GM19463 (cell line): ENCODE measurements at regions not wholly inside any gene's neighbourhood (a gene's known extent, or its start where the extent isn't known, plus 50 kb on each side); places are given as distances from the start of the nearest gene placed in this dataset.

Source experiments
- ATAC-seq: cut with Tn5 transposase; IDR thresholded peaks from one replicate; pipeline ENCODE4 v1.9.1; 2021; ENCODE audit warnings: mild to moderate bottlenecking, moderate library complexity; ENCODE audit not compliant: unreplicated experiment

GRCh38 chr4:162239992-162240769, 76.4 kb upstream of the FSTL5 start:
- no peak for ATAC-seq

- no peak for ATAC-seq
Measured at GRCh38 chr4:162237676-162238075, 73.9 kb upstream of the FSTL5 start.

GRCh38 chr4:162234595-162234994, 70.8 kb upstream of the FSTL5 start:
- no peak for ATAC-seq

- no peak for ATAC-seq
Measured at GRCh38 chr4:162232349-162232748, 68.5 kb upstream of the FSTL5 start.

GRCh38 chr4:162229670-162230069, 65.9 kb upstream of the FSTL5 start:
- no peak for ATAC-seq

GRCh38 chr4:162221148-162221547, 57.3 kb upstream of the FSTL5 start:
- ATAC-seq: no peak
